ENCODE measurements at regions not wholly inside any gene's neighbourhood (a gene's known extent, or its start where the extent isn't known, plus 50 kb on each side); places are given as distances from the start of the nearest gene placed in this dataset.

- H3K4me3 ChIP-seq (ENCODE audit: low read length) = no peak overlapping the region
- H3K36me3 Mint-ChIP-seq (ENCODE audit: low read depth) = no peaks in the 10 kb centered on the region
- peaks cover 2 to 5% of the 10 kb centered on the region in 2 experiments for H3K27me3 ChIP-seq (ENCODE audit: control insufficient read depth in 1 of 2, insufficient read depth in 2 of 2, low read length in 2 of 2)
- ATAC-seq (ENCODE audit: poor library complexity) = no peak
- no peaks in the 10 kb centered on the region for H3K36me3 ChIP-seq (ENCODE audit: insufficient read depth, low read length)
- H3K9me3 ChIP-seq (ENCODE audit: control insufficient read depth in 1 of 2, insufficient read depth in 1 of 2, low read length in 2 of 2) = no peaks in the 10 kb centered on the region
- no peak overlapping the region for H3K27ac Mint-ChIP-seq
- intact Hi-C loops (cut with DNase I, micrococcal nuclease) = loop anchor here in 1 of 2 experiments (5.0 to 10.0 kb wide), 2 partner anchors 837 to 855 kb away; no protein-coding TSS in a partner anchor
- TF ChIP-seq, protein P1, sequence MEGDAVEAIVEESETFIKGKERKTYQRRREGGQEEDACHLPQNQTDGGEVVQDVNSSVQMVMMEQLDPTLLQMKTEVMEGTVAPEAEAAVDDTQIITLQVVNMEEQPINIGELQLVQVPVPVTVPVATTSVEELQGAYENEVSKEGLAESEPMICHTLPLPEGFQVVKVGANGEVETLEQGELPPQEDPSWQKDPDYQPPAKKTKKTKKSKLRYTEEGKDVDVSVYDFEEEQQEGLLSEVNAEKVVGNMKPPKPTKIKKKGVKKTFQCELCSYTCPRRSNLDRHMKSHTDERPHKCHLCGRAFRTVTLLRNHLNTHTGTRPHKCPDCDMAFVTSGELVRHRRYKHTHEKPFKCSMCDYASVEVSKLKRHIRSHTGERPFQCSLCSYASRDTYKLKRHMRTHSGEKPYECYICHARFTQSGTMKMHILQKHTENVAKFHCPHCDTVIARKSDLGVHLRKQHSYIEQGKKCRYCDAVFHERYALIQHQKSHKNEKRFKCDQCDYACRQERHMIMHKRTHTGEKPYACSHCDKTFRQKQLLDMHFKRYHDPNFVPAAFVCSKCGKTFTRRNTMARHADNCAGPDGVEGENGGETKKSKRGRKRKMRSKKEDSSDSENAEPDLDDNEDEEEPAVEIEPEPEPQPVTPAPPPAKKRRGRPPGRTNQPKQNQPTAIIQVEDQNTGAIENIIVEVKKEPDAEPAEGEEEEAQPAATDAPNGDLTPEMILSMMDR (IDR thresholded peaks at IDR 0.05) = no peak
- DNase-seq = no peak
- H3K4me1 ChIP-seq (ENCODE audit: insufficient read depth, low read length) = peaks cover 7% of the 10 kb centered on the region
- no peak overlapping the region for H3K4me3 Mint-ChIP-seq
- H3K4me1 Mint-ChIP-seq (ENCODE audit: low read depth) = peaks cover 9% of the 10 kb centered on the region
- ChIA-PET CTCF (interaction anchor here (1.2 to 1.9 kb wide), 4 partner anchors 12 to 619 kb away, joined by 3 to 8 read pairs (median 4); no protein-coding TSS in a partner anchor), POLR2A (interaction anchor here (1.1 kb wide), 1 partner anchor 186 kb away, joined by 3 read pairs; the partner anchor contains the start of gene CTBS)
- H3K27ac ChIP-seq (ENCODE audit: low read depth in 1 of 2, low read length in 2 of 2) = no peak overlapping the region
- H3K9me3 Mint-ChIP-seq = no peaks in the 10 kb centered on the region
- peaks cover 6% of the 10 kb centered on the region for H3K27me3 Mint-ChIP-seq
Measured at GRCh38 chr1:84759756-84760155, 69.5 kb upstream of the SSX2IP start.

DNA sequence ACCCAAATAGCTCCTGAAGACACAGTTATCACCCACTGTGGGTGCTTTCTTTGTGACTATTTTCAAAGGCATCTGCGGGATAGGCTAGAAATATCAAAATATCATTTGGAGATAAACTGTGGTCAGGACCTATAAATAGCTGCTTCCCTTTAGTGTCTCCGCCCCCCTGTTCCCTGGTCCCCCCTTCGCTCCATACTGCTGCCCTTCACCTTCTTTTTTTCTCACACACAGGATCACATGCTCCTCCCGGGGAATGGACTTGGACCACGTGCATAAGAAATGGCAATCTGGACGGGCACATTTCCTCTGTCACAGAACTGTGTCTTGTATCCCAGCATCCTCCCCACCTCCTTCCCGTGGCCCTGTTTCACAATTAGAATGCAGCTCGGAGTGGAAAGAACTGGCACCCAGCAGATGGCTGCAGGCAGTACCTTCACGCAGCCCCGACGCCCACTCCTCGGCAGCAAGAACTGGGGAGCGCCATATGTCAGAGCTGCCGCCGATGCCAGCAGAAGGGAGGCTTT lies 68.8 kb upstream of the SSX2IP start:
- H3K4me3 ChIP-seq (ENCODE audit: low read length) = peak overlapping the region; percentile 13

DNA sequence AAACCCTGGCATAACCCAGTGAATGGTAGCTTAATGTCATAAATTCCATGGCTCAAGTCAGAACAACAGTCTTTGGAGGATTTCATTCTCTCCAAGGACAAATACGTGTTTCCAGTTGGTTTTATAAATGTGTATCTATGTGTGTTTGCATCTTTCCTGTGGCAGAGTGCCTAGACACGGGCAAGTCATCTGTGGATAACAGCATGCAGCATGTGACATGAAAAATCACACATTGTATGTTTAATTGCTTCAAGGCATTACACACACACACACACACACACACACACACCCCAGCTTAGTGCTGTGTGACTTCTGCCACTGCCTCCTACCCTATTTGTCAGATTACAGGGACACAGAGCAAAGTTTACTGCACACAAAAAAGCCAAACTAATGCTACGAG lies 68.2 kb upstream of the SSX2IP start:
- no peak overlapping the region for H3K4me3 ChIP-seq (ENCODE audit: low read length)
- no peak for DNase-seq
- ChIA-PET POLR2A (interaction anchor here (0.9 kb wide), 1 partner anchor 614 kb away, joined by 3 read pairs; the partner anchor contains the start of gene PRKACB), CTCF (interaction anchor here (1.2 to 1.3 kb wide), 3 partner anchors 24 to 617 kb away, joined by 3 to 5 read pairs (median 3); no protein-coding TSS in a partner anchor)
- ATAC-seq (ENCODE audit: poor library complexity) = no peak
- intact Hi-C loops (cut with DNase I, micrococcal nuclease) = loop anchor here in 1 of 2 experiments (5.0 to 10.0 kb wide), 2 partner anchors 836 to 854 kb away; no protein-coding TSS in a partner anchor
- Mint-ChIP-seq H3K4me1 (ENCODE audit: low read depth) (peaks cover 9% of the 10 kb centered on the region), H3K9me3 (no peaks in the 10 kb centered on the region), H3K36me3 (ENCODE audit: low read depth) (no peaks in the 10 kb centered on the region), H3K27ac (no peak overlapping the region), H3K4me3 (no peak overlapping the region), H3K27me3 (peaks cover 7% of the 10 kb centered on the region)
- TF ChIP-seq, protein P1 (IDR thresholded peaks at IDR 0.05) = no peak
- peaks cover 8% of the 10 kb centered on the region for H3K4me1 ChIP-seq (ENCODE audit: insufficient read depth, low read length)
- H3K9me3 ChIP-seq (ENCODE audit: control insufficient read depth in 1 of 2, insufficient read depth in 1 of 2, low read length in 2 of 2) = no peaks in the 10 kb centered on the region
- H3K36me3 ChIP-seq (ENCODE audit: insufficient read depth, low read length) = no peaks in the 10 kb centered on the region
- no peak overlapping the region for H3K27ac ChIP-seq (ENCODE audit: low read depth in 1 of 2, low read length in 2 of 2)
- H3K27me3 ChIP-seq (ENCODE audit: control insufficient read depth in 1 of 2, insufficient read depth in 2 of 2, low read length in 2 of 2) = peaks cover 0 to 5% of the 10 kb centered on the region in 2 experiments

More for the DNA sequence above, 68.8 kb upstream of the SSX2IP start:
- no peak for ATAC-seq (ENCODE audit: poor library complexity)
- no peak overlapping the region for H3K27ac ChIP-seq (ENCODE audit: low read depth in 1 of 2, low read length in 2 of 2)
- CTCF ChIA-PET = interaction anchor here (1.2 to 1.9 kb wide), 4 partner anchors 13 to 618 kb away, joined by 3 to 8 read pairs (median 4); no protein-coding TSS in a partner anchor
- no peaks in the 10 kb centered on the region for H3K9me3 ChIP-seq (ENCODE audit: control insufficient read depth in 1 of 2, insufficient read depth in 1 of 2, low read length in 2 of 2)
- peaks cover 0 to 5% of the 10 kb centered on the region in 2 experiments for H3K27me3 ChIP-seq (ENCODE audit: control insufficient read depth in 1 of 2, insufficient read depth in 2 of 2, low read length in 2 of 2)
- peaks cover 9% of the 10 kb centered on the region for H3K4me1 Mint-ChIP-seq (ENCODE audit: low read depth)
- no peaks in the 10 kb centered on the region for H3K9me3 Mint-ChIP-seq
- peaks cover 6% of the 10 kb centered on the region for H3K27me3 Mint-ChIP-seq
- H3K4me1 ChIP-seq (ENCODE audit: insufficient read depth, low read length) = peaks cover 7% of the 10 kb centered on the region
- TF ChIP-seq, protein P1 (IDR thresholded peaks at IDR 0.05) = no peak
- intact Hi-C loops (cut with DNase I, micrococcal nuclease) = loop anchor here in 1 of 2 experiments (5.0 to 10.0 kb wide), 2 partner anchors 837 to 854 kb away; no protein-coding TSS in a partner anchor
- no peak overlapping the region for H3K27ac Mint-ChIP-seq
- DNase-seq = no peak
- no peaks in the 10 kb centered on the region for H3K36me3 Mint-ChIP-seq (ENCODE audit: low read depth)
- H3K36me3 ChIP-seq (ENCODE audit: insufficient read depth, low read length) = no peaks in the 10 kb centered on the region
- peak overlapping the region; percentile 2 for H3K4me3 Mint-ChIP-seq
- POLR2A ChIA-PET = interaction anchor here (0.9 kb wide), 1 partner anchor 615 kb away, joined by 3 read pairs; the partner anchor contains the start of gene PRKACB

All from CD4-positive, alpha-beta T cell (primary cell).